ENCODE measurements at regions not wholly inside any gene's neighbourhood (a gene's known extent, or its start where the extent isn't known, plus 50 kb on each side); places are given as distances from the start of the nearest gene placed in this dataset.

DNA sequence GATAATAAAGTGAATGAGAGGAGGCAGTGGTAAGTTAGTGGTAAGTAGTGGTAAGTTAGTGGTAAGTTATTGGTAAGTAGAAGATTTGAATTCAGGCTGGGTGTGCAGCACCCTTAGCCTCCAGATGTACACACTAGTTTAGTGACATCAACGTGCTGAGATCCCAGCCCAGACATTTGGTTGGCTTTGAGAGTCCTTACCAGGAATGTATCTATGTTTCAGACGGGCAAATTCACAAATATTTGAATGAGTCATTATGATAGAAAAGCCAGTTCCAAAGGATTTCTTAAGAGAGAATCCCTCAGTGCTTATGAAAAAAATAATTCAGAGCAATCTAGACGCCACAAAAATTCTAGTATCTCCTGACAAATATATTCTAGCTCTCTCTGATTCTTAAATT lies 70.0 kb downstream of the ARL4A start:
- ATAC-seq: peak; percentile 91
- no peak for TF ChIP-seq ESRRG (CRISPR knock-in tag; IDR thresholded peaks at IDR 0.05)
- TF ChIP-seq, protein P1, sequence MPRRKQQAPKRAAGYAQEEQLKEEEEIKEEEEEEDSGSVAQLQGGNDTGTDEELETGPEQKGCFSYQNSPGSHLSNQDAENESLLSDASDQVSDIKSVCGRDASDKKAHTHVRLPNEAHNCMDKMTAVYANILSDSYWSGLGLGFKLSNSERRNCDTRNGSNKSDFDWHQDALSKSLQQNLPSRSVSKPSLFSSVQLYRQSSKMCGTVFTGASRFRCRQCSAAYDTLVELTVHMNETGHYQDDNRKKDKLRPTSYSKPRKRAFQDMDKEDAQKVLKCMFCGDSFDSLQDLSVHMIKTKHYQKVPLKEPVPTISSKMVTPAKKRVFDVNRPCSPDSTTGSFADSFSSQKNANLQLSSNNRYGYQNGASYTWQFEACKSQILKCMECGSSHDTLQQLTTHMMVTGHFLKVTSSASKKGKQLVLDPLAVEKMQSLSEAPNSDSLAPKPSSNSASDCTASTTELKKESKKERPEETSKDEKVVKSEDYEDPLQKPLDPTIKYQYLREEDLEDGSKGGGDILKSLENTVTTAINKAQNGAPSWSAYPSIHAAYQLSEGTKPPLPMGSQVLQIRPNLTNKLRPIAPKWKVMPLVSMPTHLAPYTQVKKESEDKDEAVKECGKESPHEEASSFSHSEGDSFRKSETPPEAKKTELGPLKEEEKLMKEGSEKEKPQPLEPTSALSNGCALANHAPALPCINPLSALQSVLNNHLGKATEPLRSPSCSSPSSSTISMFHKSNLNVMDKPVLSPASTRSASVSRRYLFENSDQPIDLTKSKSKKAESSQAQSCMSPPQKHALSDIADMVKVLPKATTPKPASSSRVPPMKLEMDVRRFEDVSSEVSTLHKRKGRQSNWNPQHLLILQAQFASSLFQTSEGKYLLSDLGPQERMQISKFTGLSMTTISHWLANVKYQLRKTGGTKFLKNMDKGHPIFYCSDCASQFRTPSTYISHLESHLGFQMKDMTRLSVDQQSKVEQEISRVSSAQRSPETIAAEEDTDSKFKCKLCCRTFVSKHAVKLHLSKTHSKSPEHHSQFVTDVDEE (CRISPR knock-in tag; IDR thresholded peaks at IDR 0.05): no peak
- TF ChIP-seq, protein P2, sequence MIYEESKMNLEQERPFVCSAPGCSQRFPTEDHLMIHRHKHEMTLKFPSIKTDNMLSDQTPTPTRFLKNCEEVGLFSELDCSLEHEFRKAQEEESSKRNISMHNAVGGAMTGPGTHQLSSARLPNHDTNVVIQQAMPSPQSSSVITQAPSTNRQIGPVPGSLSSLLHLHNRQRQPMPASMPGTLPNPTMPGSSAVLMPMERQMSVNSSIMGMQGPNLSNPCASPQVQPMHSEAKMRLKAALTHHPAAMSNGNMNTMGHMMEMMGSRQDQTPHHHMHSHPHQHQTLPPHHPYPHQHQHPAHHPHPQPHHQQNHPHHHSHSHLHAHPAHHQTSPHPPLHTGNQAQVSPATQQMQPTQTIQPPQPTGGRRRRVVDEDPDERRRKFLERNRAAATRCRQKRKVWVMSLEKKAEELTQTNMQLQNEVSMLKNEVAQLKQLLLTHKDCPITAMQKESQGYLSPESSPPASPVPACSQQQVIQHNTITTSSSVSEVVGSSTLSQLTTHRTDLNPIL (CRISPR knock-in tag; IDR thresholded peaks at IDR 0.05; ENCODE audit: low read depth): no peak
- TF ChIP-seq, protein P3, sequence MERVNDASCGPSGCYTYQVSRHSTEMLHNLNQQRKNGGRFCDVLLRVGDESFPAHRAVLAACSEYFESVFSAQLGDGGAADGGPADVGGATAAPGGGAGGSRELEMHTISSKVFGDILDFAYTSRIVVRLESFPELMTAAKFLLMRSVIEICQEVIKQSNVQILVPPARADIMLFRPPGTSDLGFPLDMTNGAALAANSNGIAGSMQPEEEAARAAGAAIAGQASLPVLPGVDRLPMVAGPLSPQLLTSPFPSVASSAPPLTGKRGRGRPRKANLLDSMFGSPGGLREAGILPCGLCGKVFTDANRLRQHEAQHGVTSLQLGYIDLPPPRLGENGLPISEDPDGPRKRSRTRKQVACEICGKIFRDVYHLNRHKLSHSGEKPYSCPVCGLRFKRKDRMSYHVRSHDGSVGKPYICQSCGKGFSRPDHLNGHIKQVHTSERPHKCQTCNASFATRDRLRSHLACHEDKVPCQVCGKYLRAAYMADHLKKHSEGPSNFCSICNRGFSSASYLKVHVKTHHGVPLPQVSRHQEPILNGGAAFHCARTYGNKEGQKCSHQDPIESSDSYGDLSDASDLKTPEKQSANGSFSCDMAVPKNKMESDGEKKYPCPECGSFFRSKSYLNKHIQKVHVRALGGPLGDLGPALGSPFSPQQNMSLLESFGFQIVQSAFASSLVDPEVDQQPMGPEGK (CRISPR knock-in tag; IDR thresholded peaks at IDR 0.05; ENCODE audit: borderline replicate concordance): no peak
- no peak for TF ChIP-seq ZFP30 (CRISPR knock-in tag; IDR thresholded peaks at IDR 0.05)
- no peak for TF ChIP-seq ZNF8 (CRISPR knock-in tag; IDR thresholded peaks at IDR 0.05)
- TF ChIP-seq SNAI2 (CRISPR knock-in tag; IDR thresholded peaks at IDR 0.05): no peak

DNA sequence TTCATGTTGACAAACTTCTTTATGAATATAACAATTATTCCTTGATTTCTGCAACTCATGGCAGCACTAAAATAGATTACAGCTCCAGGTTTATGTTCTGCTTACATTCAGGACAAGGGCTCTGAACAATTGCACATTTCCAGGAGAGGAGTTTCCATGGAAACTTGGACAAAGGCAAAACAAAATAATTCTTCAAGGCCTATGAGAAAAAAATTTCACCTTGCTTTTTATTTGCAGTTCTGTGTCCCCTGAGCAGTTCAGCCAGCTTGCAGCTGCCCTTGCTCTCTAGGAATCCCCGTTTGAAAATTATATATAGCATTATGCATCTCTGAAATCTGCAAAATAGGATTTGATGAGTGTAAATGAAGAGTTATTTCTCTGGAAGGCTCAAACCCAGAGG lies 71.7 kb downstream of the ARL4A start:
- no peak for TF ChIP-seq TCF4 (CRISPR knock-in tag; IDR thresholded peaks at IDR 0.05; ENCODE audit: borderline replicate concordance)
- TF ChIP-seq, protein P4, sequence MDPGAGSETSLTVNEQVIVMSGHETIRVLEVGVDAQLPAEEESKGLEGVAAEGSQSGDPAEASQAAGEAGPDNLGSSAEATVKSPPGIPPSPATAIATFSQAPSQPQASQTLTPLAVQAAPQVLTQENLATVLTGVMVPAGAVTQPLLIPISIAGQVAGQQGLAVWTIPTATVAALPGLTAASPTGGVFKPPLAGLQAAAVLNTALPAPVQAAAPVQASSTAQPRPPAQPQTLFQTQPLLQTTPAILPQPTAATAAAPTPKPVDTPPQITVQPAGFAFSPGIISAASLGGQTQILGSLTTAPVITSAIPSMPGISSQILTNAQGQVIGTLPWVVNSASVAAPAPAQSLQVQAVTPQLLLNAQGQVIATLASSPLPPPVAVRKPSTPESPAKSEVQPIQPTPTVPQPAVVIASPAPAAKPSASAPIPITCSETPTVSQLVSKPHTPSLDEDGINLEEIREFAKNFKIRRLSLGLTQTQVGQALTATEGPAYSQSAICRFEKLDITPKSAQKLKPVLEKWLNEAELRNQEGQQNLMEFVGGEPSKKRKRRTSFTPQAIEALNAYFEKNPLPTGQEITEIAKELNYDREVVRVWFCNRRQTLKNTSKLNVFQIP (CRISPR knock-in tag; IDR thresholded peaks at IDR 0.05; ENCODE audit: borderline replicate concordance, low read depth): no peak
- no peak for TF ChIP-seq ZNF8 (CRISPR knock-in tag; IDR thresholded peaks at IDR 0.05)
- TF ChIP-seq, protein P3 (CRISPR knock-in tag; IDR thresholded peaks at IDR 0.05; ENCODE audit: borderline replicate concordance): no peak
- no peak for TF ChIP-seq ZNF70 (CRISPR knock-in tag; IDR thresholded peaks at IDR 0.05)
- TF ChIP-seq, protein P2 (CRISPR knock-in tag; IDR thresholded peaks at IDR 0.05; ENCODE audit: low read depth): no peak
- no peak for TF ChIP-seq GLIS3 (CRISPR knock-in tag; IDR thresholded peaks at IDR 0.05)
- TF ChIP-seq ZC3H10 (CRISPR knock-in tag; IDR thresholded peaks at IDR 0.05): no peak
- no peak for TF ChIP-seq RARB (CRISPR knock-in tag; IDR thresholded peaks at IDR 0.05)
- TF ChIP-seq ARNTL (CRISPR knock-in tag; IDR thresholded peaks at IDR 0.05; ENCODE audit: borderline replicate concordance, low read depth): no peak
- TF ChIP-seq BACH2 (CRISPR knock-in tag; IDR thresholded peaks at IDR 0.05; ENCODE audit: borderline replicate concordance): no peak
- no peak for TF ChIP-seq SNAI2 (CRISPR knock-in tag; IDR thresholded peaks at IDR 0.05)
- TF ChIP-seq, protein P5, sequence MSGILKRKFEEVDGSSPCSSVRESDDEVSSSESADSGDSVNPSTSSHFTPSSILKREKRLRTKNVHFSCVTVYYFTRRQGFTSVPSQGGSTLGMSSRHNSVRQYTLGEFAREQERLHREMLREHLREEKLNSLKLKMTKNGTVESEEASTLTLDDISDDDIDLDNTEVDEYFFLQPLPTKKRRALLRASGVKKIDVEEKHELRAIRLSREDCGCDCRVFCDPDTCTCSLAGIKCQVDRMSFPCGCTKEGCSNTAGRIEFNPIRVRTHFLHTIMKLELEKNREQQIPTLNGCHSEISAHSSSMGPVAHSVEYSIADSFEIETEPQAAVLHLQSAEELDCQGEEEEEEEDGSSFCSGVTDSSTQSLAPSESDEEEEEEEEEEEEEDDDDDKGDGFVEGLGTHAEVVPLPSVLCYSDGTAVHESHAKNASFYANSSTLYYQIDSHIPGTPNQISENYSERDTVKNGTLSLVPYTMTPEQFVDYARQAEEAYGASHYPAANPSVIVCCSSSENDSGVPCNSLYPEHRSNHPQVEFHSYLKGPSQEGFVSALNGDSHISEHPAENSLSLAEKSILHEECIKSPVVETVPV (CRISPR knock-in tag; IDR thresholded peaks at IDR 0.05): no peak
- TF ChIP-seq, protein P1 (CRISPR knock-in tag; IDR thresholded peaks at IDR 0.05): no peak
- no peak for TF ChIP-seq OSR1 (CRISPR knock-in tag; IDR thresholded peaks at IDR 0.05)
- TF ChIP-seq PPARA (CRISPR knock-in tag; IDR thresholded peaks at IDR 0.05; ENCODE audit: borderline replicate concordance): no peak
- TF ChIP-seq CSDC2 (CRISPR knock-in tag; IDR thresholded peaks at IDR 0.05): no peak
- no peak for TF ChIP-seq ZFP3 (CRISPR knock-in tag; IDR thresholded peaks at IDR 0.05)

More for the DNA sequence above, 71.7 kb downstream of the ARL4A start:
- no peak for ATAC-seq

Data from SK-N-SH treated with all-trans-retinoic acid at 6 μM for 48 hours (cell line).